Activated CD4-positive, alpha-beta T cell treated with anti-CD3 and anti-CD28 coated beads, Interleukin-2, amount 10 ng/mL, durations not matched to agents 24 days and 14 days (primary cell): ENCODE measurements at regions not wholly inside any gene's neighbourhood (a gene's known extent, or its start where the extent isn't known, plus 50 kb on each side); places are given as distances from the start of the nearest gene placed in this dataset.

Source experiments
- DNase-seq: peaks from one replicate; pipeline ENCODE4 v3.0.0; 2022
- H3K27ac Mint-ChIP-seq: one replicate; pipeline ENCODE4 v1.8.0; 2022; ENCODE audit warnings: mild to moderate bottlenecking, mixed read lengths
- H3K27me3 Mint-ChIP-seq: one replicate; pipeline ENCODE4 v1.8.0; 2022; ENCODE audit warnings: mixed read lengths
- H3K36me3 Mint-ChIP-seq: one replicate; pipeline ENCODE4 v1.8.0; 2022; ENCODE audit warnings: low read depth, mild to moderate bottlenecking, mixed read lengths
- H3K4me1 Mint-ChIP-seq: one replicate; pipeline ENCODE4 v1.8.0; 2021; ENCODE audit warnings: mixed read lengths
- H3K4me3 Mint-ChIP-seq: one replicate; pipeline ENCODE4 v1.8.0; 2022; ENCODE audit warnings: mild to moderate bottlenecking, moderate library complexity, mixed read lengths
- H3K9me3 Mint-ChIP-seq: one replicate; pipeline ENCODE4 v1.8.0; 2021; ENCODE audit warnings: mixed read lengths
- intact Hi-C: fragments of 100-400 bp; cut with micrococcal nuclease; formaldehyde crosslinking; loops from one replicate; pipeline ENCODE4 v1.15.1; 2023

- intact Hi-C loops = no loop called here
- no peaks in the 10 kb centered on the region for H3K27me3 Mint-ChIP-seq
- no peaks in the 10 kb centered on the region for H3K36me3 Mint-ChIP-seq
- H3K27ac Mint-ChIP-seq = no peak overlapping the region
- H3K9me3 Mint-ChIP-seq = no peaks in the 10 kb centered on the region
- H3K4me3 Mint-ChIP-seq = no peak overlapping the region
- no peak for DNase-seq
- H3K4me1 Mint-ChIP-seq = no peaks in the 10 kb centered on the region
These were observed 546.9 kb upstream of the RIOK2 start for GRCh38 chr5:97729938-97730337.

GRCh38 chr5:97735209-97735608 lies 552.2 kb upstream of the RIOK2 start:
- Mint-ChIP-seq H3K27me3 (no peaks in the 10 kb centered on the region), H3K4me3 (no peak overlapping the region), H3K9me3 (no peaks in the 10 kb centered on the region), H3K27ac (no peak overlapping the region), H3K4me1 (no peaks in the 10 kb centered on the region), H3K36me3 (no peaks in the 10 kb centered on the region)
- intact Hi-C loops = no loop called here
- DNase-seq = no peak

GRCh38 chr5:97737608-97738007 lies 554.6 kb upstream of the RIOK2 start:
- Mint-ChIP-seq H3K9me3 (no peaks in the 10 kb centered on the region), H3K27ac (no peak overlapping the region), H3K4me1 (no peaks in the 10 kb centered on the region), H3K27me3 (no peaks in the 10 kb centered on the region), H3K36me3 (no peaks in the 10 kb centered on the region), H3K4me3 (no peak overlapping the region)
- no peak for DNase-seq
- intact Hi-C loops = no loop called here

DNA sequence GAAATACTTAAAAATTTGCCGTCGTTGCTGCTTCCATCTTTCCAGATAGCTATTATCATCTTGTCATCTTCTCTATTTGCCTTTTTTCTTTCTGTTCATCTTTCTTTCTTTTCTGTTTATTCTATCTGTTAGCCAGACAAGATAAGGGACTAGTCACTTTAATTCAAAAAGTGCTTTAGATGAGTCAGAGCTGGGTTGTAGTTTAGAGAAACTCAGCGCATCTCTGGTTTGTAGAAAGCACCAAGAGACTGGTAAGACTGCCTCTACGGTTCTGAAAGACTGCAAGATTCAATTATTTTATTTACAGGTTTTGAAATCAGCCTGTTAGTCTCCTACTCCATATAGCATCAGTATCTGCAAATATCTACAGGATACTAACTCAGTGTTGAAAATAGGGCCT lies 562.8 kb upstream of the RIOK2 start:
- Mint-ChIP-seq H3K36me3 (no peaks in the 10 kb centered on the region), H3K27me3 (no peaks in the 10 kb centered on the region), H3K9me3 (no peaks in the 10 kb centered on the region), H3K4me1 (no peaks in the 10 kb centered on the region), H3K4me3 (no peak overlapping the region), H3K27ac (no peak overlapping the region)
- no peak for DNase-seq
- intact Hi-C loops = no loop called here

DNA sequence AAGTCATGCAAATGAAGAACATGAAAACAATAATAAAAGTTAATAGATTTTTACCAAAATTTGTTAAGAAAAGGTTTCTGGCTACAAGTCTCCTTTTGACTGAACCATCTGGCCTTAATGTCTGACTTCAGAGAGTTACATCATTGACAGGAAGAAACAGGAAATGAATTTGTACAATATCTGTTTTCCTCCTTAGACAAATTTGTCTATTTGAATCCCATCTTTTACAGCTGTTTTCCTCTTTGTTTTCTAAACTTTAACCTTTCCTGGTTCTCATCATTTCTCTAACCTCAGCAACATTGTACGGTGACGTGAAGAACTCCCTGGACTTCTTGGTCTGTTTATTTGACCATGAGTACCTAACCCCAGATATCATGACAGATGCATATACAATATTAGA lies 567.5 kb upstream of the RIOK2 start:
- H3K27me3 Mint-ChIP-seq = no peaks in the 10 kb centered on the region
- no peak for DNase-seq
- H3K27ac Mint-ChIP-seq = no peak overlapping the region
- intact Hi-C loops = no loop called here
- H3K36me3 Mint-ChIP-seq = no peaks in the 10 kb centered on the region
- H3K4me3 Mint-ChIP-seq = no peak overlapping the region
- no peaks in the 10 kb centered on the region for H3K9me3 Mint-ChIP-seq
- H3K4me1 Mint-ChIP-seq = no peaks in the 10 kb centered on the region

GRCh38 chr5:97751540-97751939 lies 568.5 kb upstream of the RIOK2 start:
- Mint-ChIP-seq H3K27me3 (no peaks in the 10 kb centered on the region), H3K27ac (no peak overlapping the region), H3K4me1 (no peaks in the 10 kb centered on the region), H3K36me3 (no peaks in the 10 kb centered on the region), H3K4me3 (no peak overlapping the region), H3K9me3 (no peaks in the 10 kb centered on the region)
- no peak for DNase-seq
- intact Hi-C loops = no loop called here

- Mint-ChIP-seq H3K4me1 (no peaks in the 10 kb centered on the region), H3K36me3 (no peaks in the 10 kb centered on the region), H3K9me3 (no peaks in the 10 kb centered on the region), H3K4me3 (no peak overlapping the region), H3K27ac (no peak overlapping the region), H3K27me3 (no peaks in the 10 kb centered on the region)
- intact Hi-C loops = no loop called here
- no peak for DNase-seq
These were observed 569.8 kb upstream of the RIOK2 start for GRCh38 chr5:97752871-97753270.

GRCh38 chr5:97762483-97762882 lies 579.4 kb upstream of the RIOK2 start:
- H3K4me3 Mint-ChIP-seq = no peak overlapping the region
- no peaks in the 10 kb centered on the region for H3K9me3 Mint-ChIP-seq
- no peak for DNase-seq
- no peak overlapping the region for H3K27ac Mint-ChIP-seq
- H3K27me3 Mint-ChIP-seq = no peaks in the 10 kb centered on the region
- intact Hi-C loops = no loop called here
- no peaks in the 10 kb centered on the region for H3K36me3 Mint-ChIP-seq
- H3K4me1 Mint-ChIP-seq = no peaks in the 10 kb centered on the region

DNA sequence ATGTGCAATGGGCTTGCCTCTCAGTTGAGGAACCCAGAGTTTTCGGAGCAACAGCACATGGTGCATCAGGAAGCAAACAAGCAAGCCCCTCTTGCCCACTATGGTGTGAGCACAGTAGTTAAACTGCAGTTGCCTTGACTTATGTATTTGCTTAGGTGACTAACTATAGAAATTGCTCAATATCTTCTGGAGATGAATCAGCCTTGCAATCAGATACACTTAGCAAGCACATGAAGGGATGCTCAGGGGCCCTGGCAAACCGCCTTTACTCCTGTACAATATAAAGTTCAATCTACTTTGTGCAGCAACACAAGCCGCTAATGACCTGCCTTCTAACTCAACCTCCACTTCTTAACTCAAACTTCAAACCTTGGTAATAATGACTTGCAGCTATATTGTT lies 581.7 kb upstream of the RIOK2 start:
- Mint-ChIP-seq H3K4me1 (no peaks in the 10 kb centered on the region), H3K4me3 (no peak overlapping the region), H3K27me3 (no peaks in the 10 kb centered on the region), H3K27ac (no peak overlapping the region), H3K9me3 (no peaks in the 10 kb centered on the region), H3K36me3 (no peaks in the 10 kb centered on the region)
- DNase-seq = no peak
- intact Hi-C loops = no loop called here

DNA sequence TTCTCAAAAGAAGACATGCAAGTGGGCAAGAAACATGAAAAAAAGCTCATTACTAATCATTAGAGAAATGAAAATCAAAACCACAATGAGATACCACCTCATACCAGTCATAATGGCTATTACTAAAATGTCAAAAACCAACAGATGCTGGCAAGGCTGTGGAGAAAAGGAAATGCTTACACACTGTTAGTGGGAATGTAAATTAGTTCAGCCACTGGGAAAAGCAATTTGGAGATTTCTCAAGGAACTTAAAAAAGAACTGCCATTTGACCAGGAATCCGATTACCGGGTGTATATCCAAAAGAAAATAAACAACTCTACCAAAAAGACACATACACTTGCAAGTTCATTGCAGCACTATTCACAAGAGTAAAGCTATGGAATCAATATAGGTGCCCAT lies 595.4 kb upstream of the RIOK2 start:
- Mint-ChIP-seq H3K4me3 (no peak overlapping the region), H3K4me1 (no peaks in the 10 kb centered on the region), H3K27me3 (no peaks in the 10 kb centered on the region), H3K36me3 (no peaks in the 10 kb centered on the region), H3K9me3 (peaks cover 4% of the 10 kb centered on the region), H3K27ac (no peak overlapping the region)
- intact Hi-C loops = no loop called here
- no peak for DNase-seq

- intact Hi-C loops = no loop called here
- no peaks in the 10 kb centered on the region for H3K4me1 Mint-ChIP-seq
- no peaks in the 10 kb centered on the region for H3K27me3 Mint-ChIP-seq
- DNase-seq = no peak
- no peak overlapping the region for H3K27ac Mint-ChIP-seq
- no peaks in the 10 kb centered on the region for H3K36me3 Mint-ChIP-seq
- peaks cover 3% of the 10 kb centered on the region for H3K9me3 Mint-ChIP-seq
- no peak overlapping the region for H3K4me3 Mint-ChIP-seq
These were observed 605.3 kb upstream of the RIOK2 start for GRCh38 chr5:97788369-97788768.

DNA sequence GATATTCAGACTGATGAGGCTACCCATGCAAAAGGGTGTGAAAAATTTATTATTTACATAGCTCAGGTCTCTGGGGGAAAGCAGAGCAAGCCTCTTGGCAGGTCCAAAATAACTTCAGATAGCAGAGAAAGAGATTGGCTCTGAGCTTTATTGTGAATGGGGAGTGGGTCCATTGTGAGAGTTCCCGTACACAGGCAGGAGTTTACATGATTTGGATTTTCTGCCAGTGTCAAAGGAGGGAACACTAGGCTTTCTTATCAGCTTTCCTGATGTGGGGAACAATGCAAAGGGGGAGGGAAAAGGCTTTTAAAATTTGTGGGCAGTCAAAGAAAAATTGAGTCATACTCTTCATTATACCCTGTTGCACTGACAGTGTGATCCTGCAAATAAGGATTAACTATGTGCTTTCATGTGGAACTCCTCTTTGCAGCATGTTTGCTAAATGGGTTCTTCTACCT lies 615.0 kb upstream of the RIOK2 start:
- no peaks in the 10 kb centered on the region for H3K36me3 Mint-ChIP-seq
- H3K4me1 Mint-ChIP-seq = no peaks in the 10 kb centered on the region
- peaks cover 3% of the 10 kb centered on the region for H3K9me3 Mint-ChIP-seq
- no peak overlapping the region for H3K4me3 Mint-ChIP-seq
- intact Hi-C loops = no loop called here
- H3K27me3 Mint-ChIP-seq = no peaks in the 10 kb centered on the region
- no peak overlapping the region for H3K27ac Mint-ChIP-seq
- DNase-seq = no peak

DNA sequence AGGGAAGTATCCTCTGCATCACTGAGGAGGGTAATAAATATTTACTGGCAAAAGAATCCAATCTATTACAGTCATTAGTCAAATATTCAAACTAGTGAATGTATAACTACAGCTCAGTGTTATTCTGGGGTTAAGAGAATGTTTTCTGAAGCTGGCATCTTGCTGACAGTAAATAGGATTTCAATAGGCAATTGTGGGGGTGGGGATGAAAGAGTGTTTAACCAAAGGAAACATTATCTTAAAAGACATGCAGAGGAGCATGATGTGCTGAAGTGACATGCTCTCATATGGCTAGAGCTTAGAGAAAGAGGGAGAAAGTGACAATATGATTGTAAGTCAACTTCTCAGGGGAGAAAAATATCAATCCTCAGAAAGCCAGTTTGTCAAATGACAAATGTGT lies 618.4 kb upstream of the RIOK2 start:
- Mint-ChIP-seq H3K4me1 (no peaks in the 10 kb centered on the region), H3K9me3 (peaks cover 3% of the 10 kb centered on the region), H3K4me3 (no peak overlapping the region), H3K36me3 (no peaks in the 10 kb centered on the region), H3K27ac (no peak overlapping the region), H3K27me3 (no peaks in the 10 kb centered on the region)
- DNase-seq = no peak
- intact Hi-C loops = no loop called here

GRCh38 chr5:97820138-97820537 lies 637.1 kb upstream of the RIOK2 start:
- H3K27me3 Mint-ChIP-seq = no peaks in the 10 kb centered on the region
- no peaks in the 10 kb centered on the region for H3K9me3 Mint-ChIP-seq
- no peaks in the 10 kb centered on the region for H3K4me1 Mint-ChIP-seq
- H3K4me3 Mint-ChIP-seq = no peak overlapping the region
- no peaks in the 10 kb centered on the region for H3K36me3 Mint-ChIP-seq
- intact Hi-C loops = no loop called here
- H3K27ac Mint-ChIP-seq = no peak overlapping the region
- DNase-seq = no peak

GRCh38 chr5:97832645-97833296 lies 649.7 kb upstream of the RIOK2 start:
- H3K9me3 Mint-ChIP-seq = no peaks in the 10 kb centered on the region
- H3K27ac Mint-ChIP-seq = no peak overlapping the region
- intact Hi-C loops = no loop called here
- H3K4me1 Mint-ChIP-seq = no peaks in the 10 kb centered on the region
- DNase-seq = no peak
- no peak overlapping the region for H3K4me3 Mint-ChIP-seq
- no peaks in the 10 kb centered on the region for H3K27me3 Mint-ChIP-seq
- H3K36me3 Mint-ChIP-seq = no peaks in the 10 kb centered on the region
